NCI-H2196 treated with DMSO at 0.1 percent for 48 hours (cell line): ENCODE measurements at regions not wholly inside any gene's neighbourhood (a gene's known extent, or its start where the extent isn't known, plus 50 kb on each side); places are given as distances from the start of the nearest gene placed in this dataset.

ENCODE experiments used
- DNase-seq: peaks from one replicate; lab custom pipeline; 2025; ENCODE audit not compliant: unreplicated experiment; lab: John Stamatoyannopoulos, UW

GRCh38 chr10:131698986-131699385 is 201.8 kb upstream of the PPP2R2D start:
- no peak for DNase-seq

- no peak for DNase-seq
Observed at GRCh38 chr10:131700032-131700431, 200.8 kb upstream of the PPP2R2D start.

- DNase-seq, result no peak
Observed at GRCh38 chr10:131700506-131700905, 200.3 kb upstream of the PPP2R2D start.

GRCh38 chr10:131701131-131701947 is 199.5 kb upstream of the PPP2R2D start:
- DNase-seq, result no peak

GRCh38 chr10:131702531-131703356 is 198.1 kb upstream of the PPP2R2D start:
- DNase-seq, result no peak

- DNase-seq, result no peak
Observed at GRCh38 chr10:131703541-131703940, 197.3 kb upstream of the PPP2R2D start.

- DNase-seq, result no peak
Observed at GRCh38 chr10:131703941-131704340, 196.9 kb upstream of the PPP2R2D start.

- DNase-seq, result no peak
Observed at GRCh38 chr10:131706476-131706875, 194.3 kb upstream of the PPP2R2D start.

GRCh38 chr10:131706952-131707351 is 193.9 kb upstream of the PPP2R2D start:
- no peak for DNase-seq

GRCh38 chr10:131708225-131708880 is 192.5 kb upstream of the PPP2R2D start:
- DNase-seq, result no peak

- DNase-seq, result no peak
Observed at GRCh38 chr10:131710142-131710861, 190.5 kb upstream of the PPP2R2D start.

- no peak for DNase-seq
Observed at GRCh38 chr10:131722121-131722520, 178.7 kb upstream of the PPP2R2D start.

- DNase-seq, result no peak
Observed at GRCh38 chr10:131722525-131723264, 178.1 kb upstream of the PPP2R2D start.

- DNase-seq, result no peak
Observed at GRCh38 chr10:131723297-131724168, 177.3 kb upstream of the PPP2R2D start.

- DNase-seq, result no peak
Observed at GRCh38 chr10:131724169-131724545, 176.7 kb upstream of the PPP2R2D start.

GRCh38 chr10:131724891-131725580 is 175.8 kb upstream of the PPP2R2D start:
- no peak for DNase-seq

- no peak for DNase-seq
Observed at GRCh38 chr10:131725581-131726069, 175.2 kb upstream of the PPP2R2D start.

GRCh38 chr10:131726076-131726880 is 174.5 kb upstream of the PPP2R2D start:
- DNase-seq, result peak; percentile 22
